ENCODE measurements at regions not wholly inside any gene's neighbourhood (a gene's known extent, or its start where the extent isn't known, plus 50 kb on each side); places are given as distances from the start of the nearest gene placed in this dataset.

DNA sequence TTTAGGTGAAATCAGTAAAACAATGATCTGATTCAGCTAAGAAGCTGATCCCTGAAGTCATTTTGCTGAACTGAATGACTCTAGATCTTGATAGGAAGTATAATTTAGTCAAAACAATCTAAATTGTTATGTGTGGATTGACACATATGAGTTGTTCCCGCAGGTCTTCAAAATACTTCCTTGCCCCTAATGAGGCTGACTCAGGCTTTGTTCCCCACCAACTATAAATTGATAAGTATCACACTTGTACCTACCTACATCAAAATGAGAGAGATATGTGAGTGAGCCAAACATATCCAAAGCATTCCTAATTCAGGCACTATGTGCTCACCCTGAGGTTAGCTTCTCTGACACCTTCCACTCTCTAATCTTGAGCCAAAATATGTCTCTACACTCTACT is 507.1 kb downstream of the PLPP3 start:
- H3K36me3 Mint-ChIP-seq (ENCODE audit: low read depth) = no peaks in the 10 kb centered on the region
- H3K27ac Mint-ChIP-seq = no peak overlapping the region

DNA sequence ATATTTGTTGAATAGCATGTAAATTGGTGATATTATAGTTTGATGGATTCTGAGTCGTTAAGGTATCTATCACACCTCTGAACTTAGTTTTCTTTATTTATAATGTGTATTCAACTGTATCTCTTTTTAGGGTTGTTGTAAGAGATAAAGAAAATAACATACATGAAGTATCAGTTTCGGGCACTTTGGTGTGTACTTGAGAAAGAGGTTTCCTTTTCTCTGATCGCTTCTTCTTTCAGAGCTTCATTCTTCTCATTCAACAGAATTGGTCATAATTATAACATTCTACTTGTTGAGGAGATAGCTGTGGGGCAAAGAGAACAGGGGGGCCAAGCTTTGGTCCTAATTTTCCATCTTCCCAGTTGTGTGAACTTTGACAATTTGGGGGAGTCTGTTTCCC is 508.0 kb downstream of the PLPP3 start:
- H3K9me3 Mint-ChIP-seq = no peaks in the 10 kb centered on the region

More for the DNA sequence above, 507.1 kb downstream of the PLPP3 start:
- H3K27me3 Mint-ChIP-seq (ENCODE audit: insufficient read depth) = no peaks in the 10 kb centered on the region
- peaks cover 49% of the 10 kb centered on the region for H3K4me1 Mint-ChIP-seq (ENCODE audit: low read depth)
- H3K9me3 Mint-ChIP-seq = no peaks in the 10 kb centered on the region
- TF ChIP-seq, protein P1, sequence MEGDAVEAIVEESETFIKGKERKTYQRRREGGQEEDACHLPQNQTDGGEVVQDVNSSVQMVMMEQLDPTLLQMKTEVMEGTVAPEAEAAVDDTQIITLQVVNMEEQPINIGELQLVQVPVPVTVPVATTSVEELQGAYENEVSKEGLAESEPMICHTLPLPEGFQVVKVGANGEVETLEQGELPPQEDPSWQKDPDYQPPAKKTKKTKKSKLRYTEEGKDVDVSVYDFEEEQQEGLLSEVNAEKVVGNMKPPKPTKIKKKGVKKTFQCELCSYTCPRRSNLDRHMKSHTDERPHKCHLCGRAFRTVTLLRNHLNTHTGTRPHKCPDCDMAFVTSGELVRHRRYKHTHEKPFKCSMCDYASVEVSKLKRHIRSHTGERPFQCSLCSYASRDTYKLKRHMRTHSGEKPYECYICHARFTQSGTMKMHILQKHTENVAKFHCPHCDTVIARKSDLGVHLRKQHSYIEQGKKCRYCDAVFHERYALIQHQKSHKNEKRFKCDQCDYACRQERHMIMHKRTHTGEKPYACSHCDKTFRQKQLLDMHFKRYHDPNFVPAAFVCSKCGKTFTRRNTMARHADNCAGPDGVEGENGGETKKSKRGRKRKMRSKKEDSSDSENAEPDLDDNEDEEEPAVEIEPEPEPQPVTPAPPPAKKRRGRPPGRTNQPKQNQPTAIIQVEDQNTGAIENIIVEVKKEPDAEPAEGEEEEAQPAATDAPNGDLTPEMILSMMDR (IDR thresholded peaks at IDR 0.05) = no peak
- DNase-seq = no peak
- no peak overlapping the region for H3K4me3 Mint-ChIP-seq

DNA sequence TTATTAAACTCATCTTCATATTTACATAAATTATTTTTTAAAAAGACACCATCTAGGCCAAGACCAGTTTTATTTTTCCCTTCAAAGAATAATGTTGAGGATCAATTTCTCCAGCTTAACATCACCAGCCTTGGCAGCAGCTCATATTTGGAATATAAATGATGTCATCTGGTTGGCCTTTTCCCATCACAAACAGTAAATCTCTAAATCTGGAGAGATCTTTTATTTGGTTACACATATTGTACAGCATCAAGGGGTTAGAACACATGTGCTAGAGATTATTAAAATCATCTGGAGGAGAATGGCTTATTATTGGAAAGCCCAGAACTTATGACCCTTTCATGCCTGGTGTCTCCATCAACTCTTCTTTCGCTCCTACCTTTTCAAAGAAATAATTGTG is 508.8 kb downstream of the PLPP3 start:
- Mint-ChIP-seq H3K27me3 (ENCODE audit: insufficient read depth) (no peaks in the 10 kb centered on the region), H3K4me3 (no peak overlapping the region), H3K27ac (no peak overlapping the region), H3K4me1 (ENCODE audit: low read depth) (peaks cover 56% of the 10 kb centered on the region), H3K9me3 (no peaks in the 10 kb centered on the region), H3K36me3 (ENCODE audit: low read depth) (no peaks in the 10 kb centered on the region)
- TF ChIP-seq, protein P1 (IDR thresholded peaks at IDR 0.05) = no peak
- DNase-seq = no peak

More for the DNA sequence above, 508.0 kb downstream of the PLPP3 start:
- peaks cover 49% of the 10 kb centered on the region for H3K4me1 Mint-ChIP-seq (ENCODE audit: low read depth)
- H3K4me3 Mint-ChIP-seq = no peak overlapping the region
- no peaks in the 10 kb centered on the region for H3K27me3 Mint-ChIP-seq (ENCODE audit: insufficient read depth)
- H3K36me3 Mint-ChIP-seq (ENCODE audit: low read depth) = no peaks in the 10 kb centered on the region
- TF ChIP-seq, protein P1 (IDR thresholded peaks at IDR 0.05) = no peak
- no peak overlapping the region for H3K27ac Mint-ChIP-seq
- no peak for DNase-seq

DNA sequence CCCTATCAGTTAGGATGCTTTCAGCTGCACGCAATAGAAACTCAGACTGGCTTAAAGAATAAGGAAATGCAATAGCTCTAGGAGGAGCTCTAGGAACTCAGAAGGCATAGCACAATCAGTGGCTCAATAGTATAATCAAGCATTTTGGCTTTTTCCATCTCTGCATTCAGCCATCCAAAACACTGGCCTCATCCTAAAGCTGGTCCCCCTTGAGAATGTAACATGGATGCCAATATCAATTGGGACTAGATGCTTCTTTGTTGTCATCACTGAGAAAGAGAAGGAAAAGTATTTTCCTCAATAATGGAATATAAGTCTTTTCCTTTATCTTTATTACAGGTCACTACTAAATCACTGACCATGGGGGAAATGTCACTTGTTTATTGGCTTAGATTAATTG is 509.5 kb downstream of the PLPP3 start:
- Mint-ChIP-seq H3K27ac (no peak overlapping the region), H3K27me3 (ENCODE audit: insufficient read depth) (no peaks in the 10 kb centered on the region), H3K4me1 (ENCODE audit: low read depth) (peaks cover 64% of the 10 kb centered on the region), H3K36me3 (ENCODE audit: low read depth) (no peaks in the 10 kb centered on the region), H3K4me3 (no peak overlapping the region), H3K9me3 (no peaks in the 10 kb centered on the region)
- TF ChIP-seq, protein P1 (IDR thresholded peaks at IDR 0.05) = no peak
- no peak for DNase-seq

DNA sequence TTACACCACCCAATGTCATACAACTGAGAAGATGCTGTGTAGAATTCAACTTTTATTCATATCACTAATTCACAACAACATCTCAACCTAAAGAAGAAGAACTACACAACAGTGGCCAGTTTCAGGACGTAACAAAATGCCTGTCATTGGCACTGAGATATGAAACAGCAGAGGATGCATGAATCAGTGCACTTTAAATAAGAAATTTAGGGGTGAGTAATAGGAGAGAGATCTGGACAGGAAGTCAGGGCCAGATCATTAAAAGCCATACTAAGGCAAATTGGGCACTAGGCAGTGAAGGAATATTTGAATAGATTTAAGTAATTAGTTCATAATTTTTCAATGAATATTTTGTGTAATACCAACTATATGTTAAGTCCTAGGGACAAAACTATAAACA is 510.5 kb downstream of the PLPP3 start:
- peak; percentile 56 for DNase-seq
- H3K27me3 Mint-ChIP-seq (ENCODE audit: insufficient read depth) = no peaks in the 10 kb centered on the region; the same call in 1 of the 2 replicates
- peak overlapping the region; percentile 34; the same call in 1 of the 2 replicates for H3K27ac Mint-ChIP-seq
- H3K36me3 Mint-ChIP-seq (ENCODE audit: low read depth) = no peaks in the 10 kb centered on the region
- no peak overlapping the region for H3K4me3 Mint-ChIP-seq
- TF ChIP-seq, protein P1 (IDR thresholded peaks at IDR 0.05) = no peak
- H3K4me1 Mint-ChIP-seq (ENCODE audit: low read depth) = peaks cover 67% of the 10 kb centered on the region
- no peaks in the 10 kb centered on the region for H3K9me3 Mint-ChIP-seq

DNA sequence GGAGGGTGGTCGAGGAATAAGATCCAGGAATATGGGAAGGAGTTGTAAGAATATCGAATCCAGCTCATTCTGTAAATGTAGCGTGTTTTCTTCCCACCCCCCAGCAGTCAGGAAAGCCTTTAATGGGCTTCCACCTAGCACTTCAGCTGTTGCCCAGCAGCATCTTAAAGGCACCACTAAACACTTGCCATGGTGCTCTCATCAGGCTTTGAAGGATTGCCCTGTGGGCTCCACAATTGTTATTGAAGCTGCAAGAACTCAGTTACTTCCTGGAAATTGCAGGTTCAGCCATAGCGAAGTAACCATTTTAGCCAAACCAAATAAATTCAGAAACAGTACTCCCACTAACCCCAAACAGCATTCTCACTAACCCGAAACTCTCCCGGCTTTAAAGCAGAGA is 511.2 kb downstream of the PLPP3 start:
- no peak overlapping the region; the same call in 1 of the 2 replicates for H3K4me3 Mint-ChIP-seq
- TF ChIP-seq, protein P1 (IDR thresholded peaks at IDR 0.05) = no peak
- H3K4me1 Mint-ChIP-seq (ENCODE audit: low read depth) = peaks cover 63% of the 10 kb centered on the region
- no peaks in the 10 kb centered on the region; the same call in 1 of the 2 replicates for H3K27me3 Mint-ChIP-seq (ENCODE audit: insufficient read depth)
- peak overlapping the region; percentile 34; the same call in 1 of the 2 replicates for H3K27ac Mint-ChIP-seq
- DNase-seq = no peak
- H3K9me3 Mint-ChIP-seq = no peaks in the 10 kb centered on the region
- H3K36me3 Mint-ChIP-seq (ENCODE audit: low read depth) = no peaks in the 10 kb centered on the region
